Cardiac muscle cell (in vitro differentiated cells and primary cell): ENCODE measurements at regions not wholly inside any gene's neighbourhood (a gene's known extent, or its start where the extent isn't known, plus 50 kb on each side); places are given as distances from the start of the nearest gene placed in this dataset.
"Not testable (repeated sequence)": the region's sequence is repeated elsewhere in the genome, so short reads cannot be mapped to it uniquely, and the experiment has no call there.

Experiments
- DNase-seq, 2 donors: peaks; one replicate each; pipeline versions ENCODE4 v3.0.0 to v3.0.0-alpha.2; 2010 to 2017; ENCODE audit warnings: low read depth in 1 of 2, low spot score in 1 of 2
- H3K27ac ChIP-seq: fragments of 200-600 bp; sonication (generic); 2 replicates; pipeline ENCODE4 v1.5.1; 2016
- H3K27me3 ChIP-seq: fragments of 200-600 bp; sonication (generic); 2 replicates; pipeline ENCODE4 v1.6.0; 2016; ENCODE audit warnings: control low read depth
- H3K36me3 ChIP-seq: fragments of 200-600 bp; sonication (generic); 2 replicates; pipeline ENCODE4 v1.5.1; 2016; ENCODE audit warnings: control low read depth
- H3K4me1 ChIP-seq: fragments of 200-600 bp; sonication (generic); 2 replicates; pipeline ENCODE4 v1.8.1; 2017; ENCODE audit warnings: low read depth, mild to moderate bottlenecking, mixed run types
- H3K4me3 ChIP-seq: fragments of 200-600 bp; sonication (generic); 2 replicates; pipeline ENCODE4 v1.5.1; 2016; ENCODE audit warnings: mild to moderate bottlenecking
- H3K9me3 ChIP-seq: fragments of 200-600 bp; sonication (generic); 2 replicates; pipeline ENCODE4 v1.5.1; 2017; ENCODE audit warnings: low read depth, mild to moderate bottlenecking, control low read depth
- CTCF ChIP-seq: IDR thresholded peaks from 2 replicates; pipeline ENCODE4 v1.5.1; 2012; ENCODE audit warnings: low read depth, mild to moderate bottlenecking, low read length

GRCh38 chr4:112083587-112084347 lies 61.5 kb upstream of the FAM241A start:
- no peak overlapping the region for H3K27ac ChIP-seq
- H3K27me3 ChIP-seq: no peaks in the 10 kb centered on the region
- H3K4me3 ChIP-seq: no peak overlapping the region
- DNase-seq: no peak
- no peak for TF ChIP-seq CTCF
- H3K9me3 ChIP-seq: no peaks in the 10 kb centered on the region
- H3K4me1 ChIP-seq: no peaks in the 10 kb centered on the region
- H3K36me3 ChIP-seq: no peaks in the 10 kb centered on the region

GRCh38 chr4:112085156-112086035 lies 59.9 kb upstream of the FAM241A start:
- no peaks in the 10 kb centered on the region for H3K27me3 ChIP-seq
- no peak for TF ChIP-seq CTCF
- no peaks in the 10 kb centered on the region for H3K36me3 ChIP-seq
- no peak overlapping the region for H3K4me3 ChIP-seq
- no peaks in the 10 kb centered on the region for H3K4me1 ChIP-seq
- H3K9me3 ChIP-seq: no peaks in the 10 kb centered on the region
- H3K27ac ChIP-seq: no peak overlapping the region
- no peak for DNase-seq

GRCh38 chr4:112086036-112086434 lies 59.2 kb upstream of the FAM241A start:
- no peaks in the 10 kb centered on the region for H3K9me3 ChIP-seq
- H3K4me1 ChIP-seq: no peaks in the 10 kb centered on the region
- no peaks in the 10 kb centered on the region for H3K27me3 ChIP-seq
- no peak for TF ChIP-seq CTCF
- H3K4me3 ChIP-seq: no peak overlapping the region
- no peaks in the 10 kb centered on the region for H3K36me3 ChIP-seq
- DNase-seq: no peak
- no peak overlapping the region for H3K27ac ChIP-seq

- H3K4me3 ChIP-seq, H3K4me1 ChIP-seq, H3K27ac ChIP-seq, DNase-seq, H3K9me3 ChIP-seq, H3K27me3 ChIP-seq, H3K36me3 ChIP-seq: not testable (repeated sequence)
These were observed 58.6 kb upstream of the FAM241A start for GRCh38 chr4:112086661-112087060.

- not testable (repeated sequence) for DNase-seq, H3K27ac ChIP-seq, H3K27me3 ChIP-seq
These were observed 52.9 kb upstream of the FAM241A start for GRCh38 chr4:112092330-112092729.

GRCh38 chr4:112093636-112094202 lies 51.5 kb upstream of the FAM241A start:
- Histone ChIP-seq H3K4me1 (no peaks in the 10 kb centered on the region), H3K27me3 (no peaks in the 10 kb centered on the region), H3K4me3 (no peak overlapping the region), H3K36me3 (no peaks in the 10 kb centered on the region), H3K9me3 (no peaks in the 10 kb centered on the region), H3K27ac (peak overlapping the region; percentile 55)
- DNase-seq: no peak
- TF ChIP-seq CTCF: no peak

More at GRCh38 chr4:112092330-112092729, 52.9 kb upstream of the FAM241A start:
- H3K9me3 ChIP-seq, H3K4me1 ChIP-seq, H3K36me3 ChIP-seq, H3K4me3 ChIP-seq: not testable (repeated sequence)
